Heart right ventricle (tissue), 16 donors: ENCODE measurements at regions not wholly inside any gene's neighbourhood (a gene's known extent, or its start where the extent isn't known, plus 50 kb on each side); places are given as distances from the start of the nearest gene placed in this dataset.

Source experiments
- ATAC-seq, 8 donors: fragments of 200-7000 bp; cut with Tn5 transposase; one replicate each; pipeline ENCODE4 v1.9.1; 2020; ENCODE audit warnings: mild to moderate bottlenecking in 8 of 8, moderate library complexity in 8 of 8, moderate number of reproducible peaks in 1 of 8
- DNase-seq, 2 donors: peaks; one replicate each; pipeline ENCODE4 v3.0.0-alpha.2; 2020
- H3K27ac ChIP-seq, 10 donors: fragments of 200-600 bp; sonication (generic) in 2 of 10; one replicate each; pipeline versions ENCODE4 v1.5.0 to v1.8.0; 2020 to 2022; ENCODE audit warnings: mild to moderate bottlenecking in 3 of 10
- H3K27me3 ChIP-seq, 7 donors: fragments of 200-600 bp; one replicate each; pipeline ENCODE4 v1.8.0; 2021 to 2022; ENCODE audit warnings: mild to moderate bottlenecking in 2 of 7
- H3K36me3 ChIP-seq, 9 donors: fragments of 200-600 bp; sonication (generic) in 1 of 9; one replicate each; pipeline versions ENCODE4 v1.5.0 to v1.8.0; 2020 to 2022; ENCODE audit warnings: mild to moderate bottlenecking in 2 of 9
- H3K4me1 ChIP-seq, 9 donors: fragments of 200-600 bp; sonication (generic) in 1 of 9; one replicate each; pipeline versions ENCODE4 v1.5.0 to v1.8.0; 2020 to 2022; ENCODE audit warnings: mild to moderate bottlenecking in 4 of 9
- H3K4me3 ChIP-seq, 10 donors: fragments of 200-600 bp; sonication (generic) in 2 of 10; one replicate each; pipeline versions ENCODE4 v1.5.0 to v1.8.0; 2020 to 2022; ENCODE audit warnings: mild to moderate bottlenecking in 7 of 10, moderate library complexity in 2 of 10
- H3K9me3 ChIP-seq, 11 donors: fragments of 200-600 bp in 10 of 11; sonication (generic) in 2 of 11; one replicate each; pipeline versions ENCODE4 v1.5.0 to v1.8.0; 2013 to 2022; ENCODE audit warnings: mild to moderate bottlenecking in 2 of 11, control low read depth in 1 of 11, moderate library complexity in 1 of 11
- CTCF ChIP-seq, 9 donors: fragments of 200-600 bp; sonication (generic) in 2 of 9; IDR thresholded peaks; one replicate each; pipeline versions ENCODE4 v1.5.0 to v1.8.0; 2021 to 2022; ENCODE audit warnings: antibody characterized with exemption in 9 of 9, mild to moderate bottlenecking in 5 of 9, moderate library complexity in 1 of 9
- WGBS, 2 donors: extraction: QIAGEN DNeasy Blood & Tissue Kit; methylation state at CpG; one replicate each; pipeline ENCODE4 v1.1.7; 2013; ENCODE audit warnings: inconsistent platforms in 1 of 2; 5-methylcytosine and 5-hydroxymethylcytosine counted together
- intact Hi-C, 10 donors: fragments of 100-400 bp; cut with DNase I; formaldehyde crosslinking; loops; one replicate each; pipeline versions ENCODE4 v1.11.1 to v1.14.2; 2022
- donor health status: Arrhythmogenic right ventricular cardiomyopathy.
- donor health status: ischemic (EF 13 %, LVEDD 7.1; RV severe dilation, severe dysfunction).
- donor health status: healthy with polysubstance abuse.
- donor health status: DM: no; HTN: yes; CAD: no.
- donor health status: DM: no; HTN: no; CAD: no.
- donor health status: ischemic (EF 25% LVEDD 6.9; RV normal size, moderate dysfunction).
- donor health status: ischemic (EF 25% LVEDD 5.7; RV mildly dilated, moderate dysfunction).
- donor health status: healthy.
- donor health status: DM: yes; HTN: yes; CAD: no.
- donor health status: Ischemic cardiomyopathy.
- donor health status: ischemic (EF 35%, LVEDD 5.7; RV mildly dilated, moderate dysfunction).
- donor health status: nonischemic (EF 11% LVEDD 7.7; RV severe dilation, severe dysfunction).
- donor health status: DM: yes; HTN: yes; CAD: no.
- donor health status: PGD.
- donor health status: ischemic (EF 29% LVEDD 5.4; RV normal size, mild dysfunction).
- donor health status: nonischemic (EF 23%, LVEDD 6.1; RV moderate dilation, normal function).

GRCh38 chrX:97984641-97985040, 1100.9 kb downstream of the RPA4 start:
- no peak for TF ChIP-seq CTCF (IDR thresholded peaks at IDR 0.05)
- WGBS, 2 donors: 51 to 54% methylated on average over 4 of the region's 4 CpGs
- H3K4me1 ChIP-seq: no peaks in the 10 kb centered on the region
- DNase-seq (no peak), ATAC-seq (no peak)
- H3K27ac ChIP-seq: no peak overlapping the region
- intact Hi-C loops: no loop called here
- no peaks in the 10 kb centered on the region for H3K36me3 ChIP-seq
- H3K4me3 ChIP-seq: no peak overlapping the region
- H3K27me3 ChIP-seq: peaks cover 0 to 5% (median 0%) of the 10 kb centered on the region in 7 donors
- no peaks in the 10 kb centered on the region for H3K9me3 ChIP-seq

- 39 to 49% methylated on average over 4 of the region's 4 CpGs for WGBS, 2 donors
- Histone ChIP-seq H3K27me3 (peaks cover 0 to under 1% (median 0%) of the 10 kb centered on the region in 7 donors), H3K9me3 (peaks cover 0 to 2% (median 0%) of the 10 kb centered on the region in 11 donors), H3K4me3 (no peak overlapping the region), H3K36me3 (no peaks in the 10 kb centered on the region), H3K4me1 (no peaks in the 10 kb centered on the region), H3K27ac (no peak overlapping the region)
- DNase-seq: no peak
- ATAC-seq: no peak
- TF ChIP-seq CTCF (IDR thresholded peaks at IDR 0.05): no peak
- intact Hi-C loops: no loop called here
Measured at GRCh38 chrX:97985096-97985495, 1101.4 kb downstream of the RPA4 start.

- no peak for DNase-seq
- H3K4me1 ChIP-seq: no peaks in the 10 kb centered on the region
- no peak for ATAC-seq
- no peak for TF ChIP-seq CTCF (IDR thresholded peaks at IDR 0.05)
- H3K36me3 ChIP-seq: no peaks in the 10 kb centered on the region
- H3K27ac ChIP-seq: no peak overlapping the region
- peaks cover 0 to 19% (median 0%) of the 10 kb centered on the region in 11 donors for H3K9me3 ChIP-seq
- WGBS, 2 donors: 91 to 97% methylated on average over 1 of the region's 1 CpG
- peaks cover 0 to 8% (median 0%) of the 10 kb centered on the region in 7 donors for H3K27me3 ChIP-seq
- intact Hi-C loops: no loop called here
- no peak overlapping the region for H3K4me3 ChIP-seq
Measured at GRCh38 chrX:97987979-97988378, 1104.3 kb downstream of the RPA4 start.

- H3K27me3 ChIP-seq: peaks cover 0 to 21% (median 0%) of the 10 kb centered on the region in 7 donors
- no peak overlapping the region for H3K4me3 ChIP-seq
- intact Hi-C loops: no loop called here
- 88% methylated on average over 4 of the region's 4 CpGs for WGBS, 2 donors
- no peak overlapping the region for H3K27ac ChIP-seq
- no peak for ATAC-seq
- no peaks in the 10 kb centered on the region for H3K36me3 ChIP-seq
- peaks cover 0 to 12% (median 0%) of the 10 kb centered on the region in 11 donors for H3K9me3 ChIP-seq
- H3K4me1 ChIP-seq: no peaks in the 10 kb centered on the region
- DNase-seq: no peak
- no peak for TF ChIP-seq CTCF (IDR thresholded peaks at IDR 0.05)
Measured at GRCh38 chrX:97995834-97996233, 1112.1 kb downstream of the RPA4 start.
